ENCODE measurements at regions not wholly inside any gene's neighbourhood (a gene's known extent, or its start where the extent isn't known, plus 50 kb on each side); places are given as distances from the start of the nearest gene placed in this dataset.

DNA sequence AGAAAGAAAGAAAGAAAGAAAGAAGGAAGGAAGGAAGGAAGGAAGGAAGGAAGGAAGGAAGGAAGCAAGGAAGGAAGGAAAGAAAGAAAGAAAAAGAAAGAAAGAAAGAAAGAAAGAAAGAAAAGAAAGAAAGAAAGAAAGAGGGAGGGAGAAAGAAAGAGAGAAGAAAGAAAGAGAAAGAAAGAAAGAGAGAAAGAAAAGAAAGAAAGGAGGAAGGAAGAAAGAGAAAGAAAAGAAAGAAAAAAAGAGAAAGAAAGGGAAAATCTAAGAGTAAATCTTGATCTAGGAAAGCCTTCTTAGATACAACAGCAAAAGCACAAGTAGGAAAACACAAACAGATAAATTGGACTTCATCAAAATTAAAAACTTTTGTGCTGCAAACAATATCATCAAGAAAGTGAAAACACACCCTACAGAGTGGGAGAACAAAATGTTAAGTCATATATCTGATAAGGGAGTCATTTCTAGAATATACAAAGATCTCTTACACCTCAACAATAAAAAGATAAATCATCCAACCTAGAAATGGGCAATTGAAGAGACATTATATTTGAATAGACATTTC is 116.8 kb upstream of the FGF3 start:
- Histone ChIP-seq H3K36me3 (replicated peaks; ENCODE audit: control insufficient read depth, insufficient read depth, low read length) (no peaks in the 10 kb centered on the region), H3K27me3 (ENCODE audit: control insufficient read depth, insufficient read depth, low read length) (peaks cover 3% of the 10 kb centered on the region; the same call in 1 of the 2 replicates), H3K4me3 (ENCODE audit: insufficient read depth, low read depth, low read length) (no peak overlapping the region)
- no peak for DNase-seq

DNA sequence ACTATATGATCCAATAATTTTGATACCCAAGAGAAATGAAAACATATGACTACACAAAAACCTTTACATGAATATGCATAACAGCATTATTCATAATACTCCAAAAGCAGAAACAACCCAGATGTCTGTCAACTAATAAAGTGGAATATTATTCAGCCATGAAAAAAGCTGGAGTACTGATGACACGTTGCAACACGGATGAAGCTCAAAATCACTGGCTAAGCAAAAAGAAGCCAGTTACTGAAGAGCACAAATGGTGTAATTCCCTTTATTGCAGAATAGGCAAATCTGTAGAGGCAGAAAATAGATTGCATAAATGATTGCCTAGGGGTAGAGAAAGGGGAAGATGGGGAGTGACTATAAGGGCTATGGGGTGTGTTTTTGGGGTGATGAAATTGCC is 117.6 kb upstream of the FGF3 start:
- peaks cover 3% of the 10 kb centered on the region; the same call in 1 of the 2 replicates for H3K27me3 ChIP-seq (ENCODE audit: control insufficient read depth, insufficient read depth, low read length)
- DNase-seq = no peak
- H3K36me3 ChIP-seq (replicated peaks; ENCODE audit: control insufficient read depth, insufficient read depth, low read length) = no peaks in the 10 kb centered on the region
- no peak overlapping the region for H3K4me3 ChIP-seq (ENCODE audit: insufficient read depth, low read depth, low read length)

- Histone ChIP-seq H3K27me3 (ENCODE audit: control insufficient read depth, insufficient read depth, low read length) (peaks cover 3% of the 10 kb centered on the region; the same call in 1 of the 2 replicates), H3K4me3 (ENCODE audit: insufficient read depth, low read depth, low read length) (no peak overlapping the region), H3K36me3 (replicated peaks; ENCODE audit: control insufficient read depth, insufficient read depth, low read length) (no peaks in the 10 kb centered on the region)
- DNase-seq = no peak
Observed at GRCh38 chr11:69938206-69938605, 119.0 kb upstream of the FGF3 start.

DNA sequence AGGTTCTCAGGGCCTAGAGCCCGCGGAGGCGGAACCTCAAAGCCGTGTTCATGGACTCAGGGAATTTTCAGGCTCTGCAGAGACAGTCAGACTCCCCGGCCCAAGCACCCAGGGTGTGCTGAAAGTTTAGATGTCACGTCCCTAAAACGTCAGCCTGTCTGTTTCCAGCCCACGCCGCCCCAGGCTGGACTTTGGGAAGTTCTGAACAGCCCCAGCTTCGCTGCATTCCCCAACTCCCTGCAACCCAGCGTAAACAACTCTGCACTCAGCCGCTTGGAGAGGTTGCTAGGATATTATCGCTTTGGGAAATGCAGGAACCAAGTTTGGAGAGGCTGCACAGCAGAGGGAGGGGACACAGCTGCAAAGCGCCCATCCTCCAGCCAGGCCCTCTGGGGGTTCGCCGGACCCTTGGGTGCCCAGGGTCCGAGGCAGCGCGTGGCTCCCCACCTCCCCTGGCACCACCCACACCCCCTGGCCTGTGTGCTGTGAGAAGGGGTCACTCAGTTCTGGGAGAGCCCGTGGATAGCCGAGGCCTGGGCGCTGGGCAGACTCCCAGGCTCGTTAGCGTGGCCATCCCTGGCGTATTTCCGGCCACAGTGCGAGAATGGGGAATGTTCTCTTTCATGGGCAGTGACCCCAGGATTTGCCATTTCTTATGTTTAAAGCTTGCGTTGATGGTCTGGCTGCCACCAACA is 120.5 kb upstream of the FGF3 start:
- Histone ChIP-seq H3K4me3 (ENCODE audit: insufficient read depth, low read depth, low read length) (no peak overlapping the region), H3K27me3 (ENCODE audit: control insufficient read depth, insufficient read depth, low read length) (no peaks in the 10 kb centered on the region; the same call in 1 of the 2 replicates), H3K36me3 (replicated peaks; ENCODE audit: control insufficient read depth, insufficient read depth, low read length) (no peaks in the 10 kb centered on the region)
- DNase-seq = no peak

DNA sequence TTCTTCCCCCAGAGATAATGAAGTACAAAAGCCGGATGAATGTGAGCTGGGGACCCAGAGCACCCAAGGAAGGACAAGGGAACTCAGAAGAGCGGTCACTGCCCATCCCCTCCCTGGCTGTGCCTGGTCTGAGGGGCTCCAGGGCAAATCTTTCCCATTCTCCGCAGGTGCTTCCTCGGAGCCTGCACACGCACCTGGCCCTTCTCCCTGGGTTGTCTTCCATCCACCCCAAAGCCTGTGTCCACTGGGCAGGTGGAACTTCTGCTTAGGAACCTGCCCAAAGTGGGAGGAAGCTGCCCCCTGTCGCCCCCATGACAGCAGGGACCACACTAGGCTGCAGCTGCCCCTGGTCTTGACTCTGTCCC is 121.0 kb upstream of the FGF3 start:
- H3K4me3 ChIP-seq (ENCODE audit: insufficient read depth, low read depth, low read length) = no peak overlapping the region
- no peaks in the 10 kb centered on the region; the same call in 1 of the 2 replicates for H3K27me3 ChIP-seq (ENCODE audit: control insufficient read depth, insufficient read depth, low read length)
- DNase-seq = no peak
- H3K36me3 ChIP-seq (replicated peaks; ENCODE audit: control insufficient read depth, insufficient read depth, low read length) = no peaks in the 10 kb centered on the region

DNA sequence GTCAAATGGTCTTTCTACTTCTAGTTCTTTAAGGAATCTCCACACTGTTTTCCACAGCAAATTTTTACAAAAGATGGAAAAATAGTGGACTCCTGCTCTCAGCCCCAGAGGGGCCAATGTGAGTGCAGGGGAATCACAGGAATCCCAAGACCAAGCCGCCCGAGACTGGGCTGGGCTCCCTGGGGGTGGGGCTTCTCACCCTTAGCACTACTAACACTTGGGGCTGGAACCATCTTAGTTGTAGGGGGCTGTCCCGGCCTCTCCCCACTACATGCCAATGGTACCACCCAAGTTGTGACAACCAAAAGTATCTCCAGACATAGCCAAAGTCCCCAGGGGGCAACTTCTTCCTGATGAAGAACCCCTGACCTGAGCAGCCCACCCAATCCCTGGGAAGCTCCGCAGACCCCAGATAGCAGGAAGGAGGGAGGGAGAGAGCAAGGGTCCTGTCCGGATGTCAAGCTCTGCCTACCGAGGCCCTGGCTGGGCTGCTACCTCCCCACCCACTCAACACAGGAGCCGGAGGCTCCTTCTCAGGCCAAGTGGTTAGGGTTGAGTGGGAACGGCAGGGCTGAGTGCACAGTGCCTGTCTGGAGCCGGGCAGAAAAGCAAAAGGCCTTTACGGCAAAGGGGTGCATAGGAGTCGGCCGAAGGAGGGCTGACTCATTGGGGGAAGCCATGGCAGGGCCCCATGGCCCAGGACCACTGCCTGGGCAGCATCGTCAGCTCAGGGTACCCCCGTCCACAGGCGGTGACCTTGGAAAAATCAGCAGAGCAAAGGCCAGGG is 122.5 kb upstream of the FGF3 start:
- Histone ChIP-seq H3K4me3 (ENCODE audit: insufficient read depth, low read depth, low read length) (no peak overlapping the region), H3K27me3 (ENCODE audit: control insufficient read depth, insufficient read depth, low read length) (no peaks in the 10 kb centered on the region; the same call in 1 of the 2 replicates), H3K36me3 (replicated peaks; ENCODE audit: control insufficient read depth, insufficient read depth, low read length) (no peaks in the 10 kb centered on the region)
- no peak for DNase-seq

- Histone ChIP-seq H3K4me3 (ENCODE audit: insufficient read depth, low read depth, low read length) (no peak overlapping the region), H3K36me3 (replicated peaks; ENCODE audit: control insufficient read depth, insufficient read depth, low read length) (no peaks in the 10 kb centered on the region), H3K27me3 (ENCODE audit: control insufficient read depth, insufficient read depth, low read length) (no peaks in the 10 kb centered on the region; the same call in 1 of the 2 replicates)
- DNase-seq = no peak
Observed at GRCh38 chr11:69942333-69942820, 123.2 kb upstream of the FGF3 start.

DNA sequence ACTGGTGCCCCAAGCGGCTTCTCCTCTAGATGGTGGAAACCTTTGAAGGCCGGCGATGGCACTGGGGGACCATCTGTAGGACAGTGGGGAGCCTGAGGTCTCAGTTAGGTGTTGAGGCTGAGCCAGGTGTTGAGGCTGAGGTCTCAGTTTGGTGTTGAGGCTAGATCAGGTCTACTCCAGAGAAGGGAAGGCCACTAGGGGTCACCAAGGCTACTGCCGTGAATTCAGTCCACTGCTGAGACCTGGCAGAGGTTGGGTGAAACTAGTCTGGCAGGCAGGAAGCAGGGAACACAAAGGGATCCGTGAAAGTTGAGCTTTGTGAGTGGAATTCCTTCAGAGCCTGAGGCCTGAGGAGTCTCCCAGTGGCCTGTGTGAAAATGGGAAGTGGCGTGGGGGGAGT is 123.8 kb upstream of the FGF3 start:
- H3K36me3 ChIP-seq (replicated peaks; ENCODE audit: control insufficient read depth, insufficient read depth, low read length) = no peaks in the 10 kb centered on the region
- DNase-seq = no peak

DNA sequence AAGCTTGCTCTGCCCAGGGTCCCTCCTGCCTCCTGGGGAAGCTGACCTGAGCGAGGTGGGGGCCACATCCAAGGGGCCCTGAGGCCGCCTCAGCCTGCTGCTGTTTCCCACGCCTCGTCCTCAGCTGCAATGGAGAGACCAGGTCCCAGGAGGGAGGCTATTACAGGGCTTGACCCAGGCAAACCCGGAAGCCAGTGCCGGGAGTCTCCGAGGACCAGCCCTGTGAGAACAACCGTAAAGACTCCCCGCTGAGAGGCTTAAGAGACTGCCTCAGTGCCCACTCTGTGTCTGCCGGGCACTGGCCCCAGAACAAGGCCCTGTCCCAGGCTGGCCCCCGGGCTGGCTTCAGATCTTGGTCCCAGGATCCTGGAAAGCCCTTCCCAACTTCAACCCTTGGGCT is 124.3 kb upstream of the FGF3 start:
- no peak overlapping the region for H3K4me3 ChIP-seq (ENCODE audit: insufficient read depth, low read depth, low read length)
- DNase-seq = no peak
- no peaks in the 10 kb centered on the region for H3K36me3 ChIP-seq (replicated peaks; ENCODE audit: control insufficient read depth, insufficient read depth, low read length)
- H3K27me3 ChIP-seq (ENCODE audit: control insufficient read depth, insufficient read depth, low read length) = peaks cover under 1% of the 10 kb centered on the region; the same call in 1 of the 2 replicates

More for the DNA sequence above, 123.8 kb upstream of the FGF3 start:
- Histone ChIP-seq H3K4me3 (ENCODE audit: insufficient read depth, low read depth, low read length) (no peak overlapping the region), H3K27me3 (ENCODE audit: control insufficient read depth, insufficient read depth, low read length) (no peaks in the 10 kb centered on the region; the same call in 1 of the 2 replicates)

- DNase-seq = no peak
- Histone ChIP-seq H3K27me3 (ENCODE audit: control insufficient read depth, insufficient read depth, low read length) (peaks cover 2% of the 10 kb centered on the region; the same call in 1 of the 2 replicates), H3K4me3 (ENCODE audit: insufficient read depth, low read depth, low read length) (no peak overlapping the region), H3K36me3 (replicated peaks; ENCODE audit: control insufficient read depth, insufficient read depth, low read length) (no peaks in the 10 kb centered on the region)
Observed at GRCh38 chr11:69944146-69944795, 125.1 kb upstream of the FGF3 start.

DNA sequence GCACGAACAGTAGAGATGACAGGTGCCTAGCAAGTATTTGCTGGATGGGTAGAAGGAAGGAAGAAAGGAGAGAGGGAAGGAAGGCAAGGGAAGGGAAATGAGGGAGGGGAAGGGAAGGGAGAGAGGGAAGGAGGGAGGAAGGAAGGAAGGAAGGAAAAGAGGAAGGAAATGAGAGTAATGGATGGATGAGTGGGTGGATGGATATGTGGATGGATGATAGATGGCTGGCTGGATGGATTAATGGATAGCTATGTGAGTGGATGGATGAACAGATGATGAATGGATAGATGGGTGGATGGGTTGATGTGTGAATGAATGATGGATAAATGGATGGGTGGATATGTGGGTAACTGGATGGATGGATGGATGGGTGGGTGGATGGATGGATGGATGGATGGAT is 125.9 kb upstream of the FGF3 start:
- no peak for DNase-seq
- Histone ChIP-seq H3K27me3 (ENCODE audit: control insufficient read depth, insufficient read depth, low read length) (peaks cover 2% of the 10 kb centered on the region; the same call in 1 of the 2 replicates), H3K36me3 (replicated peaks; ENCODE audit: control insufficient read depth, insufficient read depth, low read length) (no peaks in the 10 kb centered on the region), H3K4me3 (ENCODE audit: insufficient read depth, low read depth, low read length) (no peak overlapping the region)

- no peak for DNase-seq
- no peaks in the 10 kb centered on the region for H3K36me3 ChIP-seq (replicated peaks; ENCODE audit: control insufficient read depth, insufficient read depth, low read length)
- no peak overlapping the region for H3K4me3 ChIP-seq (ENCODE audit: insufficient read depth, low read depth, low read length)
- peaks cover 2% of the 10 kb centered on the region; the same call in 1 of the 2 replicates for H3K27me3 ChIP-seq (ENCODE audit: control insufficient read depth, insufficient read depth, low read length)
Observed at GRCh38 chr11:69947059-69947792, 128.0 kb upstream of the FGF3 start.

DNA sequence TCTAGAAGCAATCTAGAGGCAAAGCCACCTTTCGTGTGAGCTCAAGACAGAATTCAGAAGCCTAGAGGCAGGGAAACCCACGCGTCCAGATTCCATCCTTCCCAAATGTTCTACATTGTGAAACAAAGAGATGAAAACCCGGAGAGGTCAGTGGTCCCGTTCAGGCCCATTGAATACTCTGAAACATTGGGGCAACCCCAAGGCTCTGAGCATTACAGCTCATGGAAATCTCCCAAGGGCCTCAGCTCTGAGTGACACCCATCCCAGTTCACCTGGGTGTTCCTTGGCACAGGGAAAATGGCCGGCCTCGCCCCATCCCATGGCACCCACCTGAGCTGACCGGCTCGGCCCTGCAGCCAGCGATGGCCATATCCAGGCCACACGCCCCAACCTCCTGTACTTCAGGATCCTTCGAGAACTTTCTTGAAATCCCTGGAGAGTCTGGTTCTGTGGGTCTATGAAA is 128.6 kb upstream of the FGF3 start:
- Histone ChIP-seq H3K27me3 (ENCODE audit: control insufficient read depth, insufficient read depth, low read length) (peaks cover 2% of the 10 kb centered on the region; the same call in 1 of the 2 replicates), H3K4me3 (ENCODE audit: insufficient read depth, low read depth, low read length) (no peak overlapping the region), H3K36me3 (replicated peaks; ENCODE audit: control insufficient read depth, insufficient read depth, low read length) (no peaks in the 10 kb centered on the region)
- no peak for DNase-seq
